ENCODE measurements at regions not wholly inside any gene's neighbourhood (a gene's known extent, or its start where the extent isn't known, plus 50 kb on each side); places are given as distances from the start of the nearest gene placed in this dataset.

DNA sequence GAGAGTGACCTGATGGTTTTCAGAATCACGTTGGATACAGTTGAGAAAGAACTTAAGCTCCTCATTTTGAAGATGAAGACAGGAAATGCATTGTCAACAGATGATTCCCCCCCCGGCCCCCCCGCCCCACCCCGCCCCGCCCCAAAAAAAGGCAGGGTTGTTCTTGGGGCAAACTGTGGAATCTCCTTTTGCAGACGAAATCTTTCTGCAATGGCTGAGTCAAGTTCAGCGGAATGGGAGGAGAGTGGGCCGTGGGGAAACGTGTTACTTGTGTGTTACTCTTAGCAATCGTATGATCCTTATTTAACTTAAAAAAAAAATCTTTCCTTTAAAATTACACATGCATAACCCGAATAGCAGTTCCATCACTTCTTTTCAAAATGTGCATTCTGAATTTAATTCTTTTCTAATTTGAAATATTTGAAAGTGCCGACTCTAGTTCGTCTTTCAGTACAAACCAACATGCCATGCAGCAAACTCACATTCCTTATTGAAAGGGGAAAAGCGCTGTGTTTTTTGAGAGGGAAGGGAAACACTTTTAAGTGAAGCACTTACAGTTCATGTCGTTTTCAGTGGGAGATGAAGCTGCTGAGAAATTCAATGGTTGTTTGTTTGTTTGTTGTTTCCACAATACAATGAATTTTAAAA lies 348.5 kb upstream of the ARGLU1 start:
- POLR2A ChIA-PET (ENCODE audit: low non-redundant PET), result no interaction called here
- no peak for TF ChIP-seq EZH2 (IDR thresholded peaks at IDR 0.05; ENCODE audit: borderline replicate concordance, low read depth, low read length, poor library complexity, severe bottlenecking)
- TF ChIP-seq, protein P1, sequence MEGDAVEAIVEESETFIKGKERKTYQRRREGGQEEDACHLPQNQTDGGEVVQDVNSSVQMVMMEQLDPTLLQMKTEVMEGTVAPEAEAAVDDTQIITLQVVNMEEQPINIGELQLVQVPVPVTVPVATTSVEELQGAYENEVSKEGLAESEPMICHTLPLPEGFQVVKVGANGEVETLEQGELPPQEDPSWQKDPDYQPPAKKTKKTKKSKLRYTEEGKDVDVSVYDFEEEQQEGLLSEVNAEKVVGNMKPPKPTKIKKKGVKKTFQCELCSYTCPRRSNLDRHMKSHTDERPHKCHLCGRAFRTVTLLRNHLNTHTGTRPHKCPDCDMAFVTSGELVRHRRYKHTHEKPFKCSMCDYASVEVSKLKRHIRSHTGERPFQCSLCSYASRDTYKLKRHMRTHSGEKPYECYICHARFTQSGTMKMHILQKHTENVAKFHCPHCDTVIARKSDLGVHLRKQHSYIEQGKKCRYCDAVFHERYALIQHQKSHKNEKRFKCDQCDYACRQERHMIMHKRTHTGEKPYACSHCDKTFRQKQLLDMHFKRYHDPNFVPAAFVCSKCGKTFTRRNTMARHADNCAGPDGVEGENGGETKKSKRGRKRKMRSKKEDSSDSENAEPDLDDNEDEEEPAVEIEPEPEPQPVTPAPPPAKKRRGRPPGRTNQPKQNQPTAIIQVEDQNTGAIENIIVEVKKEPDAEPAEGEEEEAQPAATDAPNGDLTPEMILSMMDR (conservative IDR thresholded peaks at IDR 0.05; ENCODE audit: low read depth, low read length), result no peak

DNA sequence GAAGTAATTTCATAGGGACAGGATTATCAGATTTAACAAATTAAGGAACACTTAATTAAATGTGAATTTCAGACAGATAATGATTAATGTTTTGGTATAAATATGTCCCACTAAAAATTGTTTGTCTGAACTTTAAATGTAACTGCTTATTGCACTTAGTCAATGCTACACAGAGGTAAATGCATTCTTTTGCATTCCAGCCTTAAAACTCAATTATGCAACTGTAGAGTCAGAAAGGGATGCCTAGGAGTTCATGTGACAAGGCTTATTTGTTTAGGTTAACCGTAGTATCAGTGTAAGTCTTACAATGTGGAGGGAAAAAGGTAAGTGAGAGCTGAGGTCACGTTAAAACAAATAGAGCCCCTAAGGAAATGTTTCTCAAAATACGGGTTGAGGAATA lies 347.2 kb upstream of the ARGLU1 start:
- ChIA-PET POLR2A (ENCODE audit: low non-redundant PET) (no interaction called here), CTCF (no interaction called here)

More for the DNA sequence above, 348.5 kb upstream of the ARGLU1 start:
- Histone ChIP-seq H3K27me3 (replicated peaks; ENCODE audit: insufficient read depth, low read depth, low read length, poor library complexity) (peaks cover 17% of the 10 kb centered on the region), H3K9me3 (ENCODE audit: low read depth, low read length, poor library complexity, severe bottlenecking) (no peaks in the 10 kb centered on the region), H3K36me3 (ENCODE audit: insufficient read depth, low read length, poor library complexity, severe bottlenecking) (no peaks in the 10 kb centered on the region), H3K27ac (ENCODE audit: low read depth, low read length, poor library complexity, severe bottlenecking) (no peak overlapping the region), H3K4me3 (ENCODE audit: low read depth, low read length, poor library complexity, severe bottlenecking) (no peak overlapping the region), H3K4me1 (ENCODE audit: insufficient read depth, low read length, poor library complexity, severe bottlenecking) (peaks cover 13% of the 10 kb centered on the region)
- intact Hi-C loops (cut with micrococcal nuclease; ENCODE audit: unreplicated experiment), result loop anchor here (5.0 to 10.0 kb wide), 3 partner anchors 208 to 832 kb away; partner anchors contain the start of gene EFNB2
- BruUV-seq (replicated peaks), result no TSS peak
- DNase-seq (ENCODE audit: low spot score), result no peak
- CTCF ChIA-PET, result interaction anchor here (0.6 kb wide), 1 partner anchor 27 kb away, joined by 6 read pairs; no protein-coding TSS in a partner anchor

DNA sequence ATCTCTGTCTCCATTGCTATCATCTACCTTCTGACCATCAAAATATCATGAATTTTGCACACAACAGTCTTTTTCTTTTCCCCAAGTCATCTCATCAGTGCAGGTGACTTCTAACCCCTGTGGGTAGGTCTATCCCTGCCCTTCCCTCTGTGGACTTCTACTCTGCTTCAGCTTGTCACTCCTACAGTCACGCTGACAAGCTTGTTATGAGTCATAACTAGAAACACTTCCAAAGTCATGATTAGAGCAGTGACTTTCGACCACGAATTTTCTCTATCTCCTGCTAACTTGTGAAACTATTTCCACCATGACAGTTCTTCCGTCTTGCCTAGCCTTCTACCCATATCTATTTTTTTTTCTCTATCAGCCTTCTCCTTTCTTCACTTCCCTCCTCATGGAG lies 343.7 kb upstream of the ARGLU1 start:
- TF ChIP-seq EZH2 (IDR thresholded peaks at IDR 0.05; ENCODE audit: borderline replicate concordance, low read depth, low read length, poor library complexity, severe bottlenecking), result no peak
- TF ChIP-seq, protein P1 (conservative IDR thresholded peaks at IDR 0.05; ENCODE audit: low read depth, low read length), result no peak
- DNase-seq (ENCODE audit: low spot score), result no peak
- Histone ChIP-seq H3K4me3 (ENCODE audit: low read depth, low read length, poor library complexity, severe bottlenecking) (no peak overlapping the region), H3K4me1 (ENCODE audit: insufficient read depth, low read length, poor library complexity, severe bottlenecking) (no peaks in the 10 kb centered on the region), H3K27ac (ENCODE audit: low read depth, low read length, poor library complexity, severe bottlenecking) (no peak overlapping the region), H3K36me3 (ENCODE audit: insufficient read depth, low read length, poor library complexity, severe bottlenecking) (no peaks in the 10 kb centered on the region), H3K27me3 (replicated peaks; ENCODE audit: insufficient read depth, low read depth, low read length, poor library complexity) (peaks cover 46% of the 10 kb centered on the region), H3K9me3 (ENCODE audit: low read depth, low read length, poor library complexity, severe bottlenecking) (no peaks in the 10 kb centered on the region)
- intact Hi-C loops (cut with micrococcal nuclease; ENCODE audit: unreplicated experiment), result loop anchor here (10.0 kb wide), 2 partner anchors 213 to 827 kb away; no protein-coding TSS in a partner anchor
- BruUV-seq (replicated peaks), result no TSS peak
- POLR2A ChIA-PET (ENCODE audit: low non-redundant PET), result no interaction called here
- CTCF ChIA-PET, result no interaction called here

More for the DNA sequence above, 347.2 kb upstream of the ARGLU1 start:
- BruUV-seq (replicated peaks), result no TSS peak
- peaks cover 13% of the 10 kb centered on the region for H3K4me1 ChIP-seq (ENCODE audit: insufficient read depth, low read length, poor library complexity, severe bottlenecking)
- no peak for DNase-seq (ENCODE audit: low spot score)
- H3K27me3 ChIP-seq (replicated peaks; ENCODE audit: insufficient read depth, low read depth, low read length, poor library complexity), result peaks cover 21% of the 10 kb centered on the region
- intact Hi-C loops (cut with micrococcal nuclease; ENCODE audit: unreplicated experiment), result loop anchor here (5.0 to 10.0 kb wide), 3 partner anchors 210 to 830 kb away; partner anchors contain the start of gene EFNB2
- TF ChIP-seq EZH2 (IDR thresholded peaks at IDR 0.05; ENCODE audit: borderline replicate concordance, low read depth, low read length, poor library complexity, severe bottlenecking), result no peak
- TF ChIP-seq, protein P1 (conservative IDR thresholded peaks at IDR 0.05; ENCODE audit: low read depth, low read length), result no peak
- H3K36me3 ChIP-seq (ENCODE audit: insufficient read depth, low read length, poor library complexity, severe bottlenecking), result no peaks in the 10 kb centered on the region
- no peak overlapping the region for H3K27ac ChIP-seq (ENCODE audit: low read depth, low read length, poor library complexity, severe bottlenecking)
- H3K9me3 ChIP-seq (ENCODE audit: low read depth, low read length, poor library complexity, severe bottlenecking), result no peaks in the 10 kb centered on the region
- no peak overlapping the region for H3K4me3 ChIP-seq (ENCODE audit: low read depth, low read length, poor library complexity, severe bottlenecking)

Measured in A673 (cell line).